GM23338 (cell line): ENCODE measurements at regions not wholly inside any gene's neighbourhood (a gene's known extent, or its start where the extent isn't known, plus 50 kb on each side); places are given as distances from the start of the nearest gene placed in this dataset.

Experiments used
- ATAC-seq: fragments of 200-7000 bp; cut with Tn5 transposase; 3 replicates; pipeline ENCODE4 v1.9.1; 2020
- DNase-seq: peaks from one replicate; pipeline ENCODE4 v3.0.0-alpha.2; 2015; ENCODE audit warnings: low spot score
- H2AFZ ChIP-seq: fragments of 200-600 bp; sonication (generic); 2 replicates; pipeline ENCODE4 v1.8.0; 2016; ENCODE audit warnings: antibody characterized with exemption, mild to moderate bottlenecking, moderate library complexity
- H3F3A ChIP-seq: fragments of 200-600 bp; sonication (generic); replicated peaks from 2 replicates; pipeline ENCODE4 v1.8.0; 2017; ENCODE audit warnings: antibody characterized with exemption, mixed run types, low read depth
- H3K27ac ChIP-seq: fragments of 200-600 bp; sonication (generic); 2 replicates; pipeline ENCODE4 v1.6.1; 2016; ENCODE audit warnings: low read depth
- H3K27me3 ChIP-seq: fragments of 200-600 bp; sonication (generic); 2 replicates; pipeline ENCODE4 v1.8.0; 2016; ENCODE audit warnings: mild to moderate bottlenecking, mixed run types, moderate library complexity; ENCODE audit not compliant: insufficient read depth
- H3K36me3 ChIP-seq: fragments of 200-600 bp; sonication (generic); 2 replicates; pipeline ENCODE4 v1.8.0; 2016; ENCODE audit warnings: mild to moderate bottlenecking; ENCODE audit not compliant: insufficient read depth
- H3K4me1 ChIP-seq: fragments of 200-600 bp; sonication (generic); 2 replicates; pipeline ENCODE4 v1.8.0; 2016; ENCODE audit warnings: mild to moderate bottlenecking, moderate library complexity; ENCODE audit not compliant: insufficient read depth
- H3K4me2 ChIP-seq: fragments of 200-600 bp; sonication (generic); 2 replicates; pipeline ENCODE4 v1.7.1; 2017; ENCODE audit warnings: mixed run types
- H3K4me3 ChIP-seq: fragments of 200-600 bp; sonication (generic); 2 replicates; pipeline ENCODE4 v1.6.1; 2016; ENCODE audit warnings: mixed run types
- H3K79me2 ChIP-seq: fragments of 200-600 bp; sonication (generic); replicated peaks from 2 replicates; pipeline ENCODE4 v1.8.0; 2017; ENCODE audit warnings: mild to moderate bottlenecking; ENCODE audit not compliant: insufficient read depth
- H3K9me2 ChIP-seq: fragments of 200-600 bp; sonication (generic); 2 replicates; pipeline ENCODE4 v1.8.0; 2017; ENCODE audit not compliant: insufficient read depth
- H4K20me1 ChIP-seq: fragments of 200-600 bp; sonication (generic); replicated peaks from 2 replicates; pipeline ENCODE4 v1.8.0; 2017; ENCODE audit warnings: mild to moderate bottlenecking; ENCODE audit not compliant: insufficient read depth
- H3K27ac Mint-ChIP-seq: 2 replicates; pipeline ENCODE4 v1.8.0; 2020; ENCODE audit warnings: inconsistent platforms, mild to moderate bottlenecking, moderate library complexity, mixed read lengths
- H3K27me3 Mint-ChIP-seq: 3 replicates; pipeline ENCODE4 v1.8.0; 2022; ENCODE audit warnings: low read depth, mild to moderate bottlenecking, moderate library complexity, mixed read lengths, inconsistent platforms; ENCODE audit not compliant: insufficient read depth, poor library complexity
- H3K36me3 Mint-ChIP-seq: 3 replicates; pipeline ENCODE4 v1.8.0; 2021; ENCODE audit warnings: low read depth, mild to moderate bottlenecking, inconsistent platforms, moderate library complexity, mixed read lengths
- H3K4me1 Mint-ChIP-seq: 3 replicates; pipeline ENCODE4 v1.8.0; 2020; ENCODE audit warnings: mild to moderate bottlenecking, inconsistent platforms, mixed read lengths
- H3K4me3 Mint-ChIP-seq: 3 replicates; pipeline ENCODE4 v1.8.0; 2021; ENCODE audit warnings: moderate library complexity, mild to moderate bottlenecking, inconsistent platforms, mixed read lengths
- H3K9me3 Mint-ChIP-seq: 3 replicates; pipeline ENCODE4 v1.8.0; 2020; ENCODE audit warnings: moderate library complexity, mild to moderate bottlenecking, inconsistent platforms, mixed read lengths
- CREB1 ChIP-seq: fragments of 250-450 bp; sonication (Bioruptor Pico); IDR thresholded peaks from 2 replicates; pipeline ENCODE4 v1.5.0; 2020; ENCODE audit warnings: low read depth, mild to moderate bottlenecking, moderate library complexity
- CTCF ChIP-seq, 2 experiments: fragments of 200-600 bp in 1 of 2; sonication (generic) in 1 of 2; conservative IDR thresholded peaks; 2 replicates each; pipeline versions ENCODE4 v1.5.1 to v1.6.1; 2016 to 2017; ENCODE audit warnings: antibody characterized with exemption in 2 of 2, low read depth in 2 of 2, mild to moderate bottlenecking in 2 of 2, moderate library complexity in 1 of 2
- ETS1 ChIP-seq: IDR thresholded peaks from 2 replicates; pipeline ENCODE4 v1.6.1; 2016; ENCODE audit warnings: antibody characterized with exemption
- EZH2 ChIP-seq: fragments of 200-600 bp; sonication (generic); IDR thresholded peaks from one replicate; pipeline ENCODE4 v1.8.0; 2017; ENCODE audit warnings: antibody characterized with exemption, mild to moderate bottlenecking, low read depth; ENCODE audit not compliant: unreplicated experiment
- EZH2phosphoT487 ChIP-seq: fragments of 200-600 bp; sonication (generic); IDR thresholded peaks from one replicate; pipeline ENCODE4 v1.8.1; 2018; ENCODE audit warnings: antibody characterized with exemption; ENCODE audit not compliant: unreplicated experiment
- NANOG ChIP-seq: IDR thresholded peaks from 2 replicates; pipeline ENCODE4 v1.6.1; 2016; ENCODE audit warnings: antibody characterized with exemption, borderline replicate concordance
- POLR2AphosphoS5 ChIP-seq: IDR thresholded peaks from 2 replicates; pipeline ENCODE4 v1.6.1; 2016; ENCODE audit warnings: antibody characterized with exemption, low read depth
- STAT1 ChIP-seq: IDR thresholded peaks from one replicate; pipeline ENCODE4 v1.6.1; 2016; ENCODE audit warnings: antibody characterized with exemption; ENCODE audit not compliant: unreplicated experiment
- ZNF114 ChIP-seq: fragments of 250-450 bp; sonication (Bioruptor Pico); IDR thresholded peaks from 2 replicates; pipeline ENCODE4 v1.5.0; 2020; ENCODE audit warnings: mild to moderate bottlenecking, moderate library complexity
- ZNF331 ChIP-seq: fragments of 250-450 bp; sonication (Bioruptor Pico); IDR thresholded peaks from 2 replicates; pipeline ENCODE4 v1.5.0; 2020; ENCODE audit warnings: low read depth, mild to moderate bottlenecking, moderate library complexity
- TF ChIP-seq, protein P1 (sequence below): IDR thresholded peaks from one replicate; pipeline ENCODE4 v1.6.1; 2018; ENCODE audit warnings: antibody characterized with exemption; ENCODE audit not compliant: unreplicated experiment

GRCh38 chr7:8932751-8933150 is 499.3 kb downstream of the NXPH1 start:
- H3K27ac ChIP-seq, result peak overlapping the region; percentile 13; the same call in 1 of the 2 replicates
- H2AFZ ChIP-seq, result no peak overlapping the region
- no peak for TF ChIP-seq ETS1
- TF ChIP-seq CTCF (conservative IDR thresholded peaks at IDR 0.05; ENCODE audit: low read depth in 2 of 2), result no peak
- TF ChIP-seq POLR2AphosphoS5, result no peak
- no peak for TF ChIP-seq EZH2phosphoT487
- TF ChIP-seq, protein P1, sequence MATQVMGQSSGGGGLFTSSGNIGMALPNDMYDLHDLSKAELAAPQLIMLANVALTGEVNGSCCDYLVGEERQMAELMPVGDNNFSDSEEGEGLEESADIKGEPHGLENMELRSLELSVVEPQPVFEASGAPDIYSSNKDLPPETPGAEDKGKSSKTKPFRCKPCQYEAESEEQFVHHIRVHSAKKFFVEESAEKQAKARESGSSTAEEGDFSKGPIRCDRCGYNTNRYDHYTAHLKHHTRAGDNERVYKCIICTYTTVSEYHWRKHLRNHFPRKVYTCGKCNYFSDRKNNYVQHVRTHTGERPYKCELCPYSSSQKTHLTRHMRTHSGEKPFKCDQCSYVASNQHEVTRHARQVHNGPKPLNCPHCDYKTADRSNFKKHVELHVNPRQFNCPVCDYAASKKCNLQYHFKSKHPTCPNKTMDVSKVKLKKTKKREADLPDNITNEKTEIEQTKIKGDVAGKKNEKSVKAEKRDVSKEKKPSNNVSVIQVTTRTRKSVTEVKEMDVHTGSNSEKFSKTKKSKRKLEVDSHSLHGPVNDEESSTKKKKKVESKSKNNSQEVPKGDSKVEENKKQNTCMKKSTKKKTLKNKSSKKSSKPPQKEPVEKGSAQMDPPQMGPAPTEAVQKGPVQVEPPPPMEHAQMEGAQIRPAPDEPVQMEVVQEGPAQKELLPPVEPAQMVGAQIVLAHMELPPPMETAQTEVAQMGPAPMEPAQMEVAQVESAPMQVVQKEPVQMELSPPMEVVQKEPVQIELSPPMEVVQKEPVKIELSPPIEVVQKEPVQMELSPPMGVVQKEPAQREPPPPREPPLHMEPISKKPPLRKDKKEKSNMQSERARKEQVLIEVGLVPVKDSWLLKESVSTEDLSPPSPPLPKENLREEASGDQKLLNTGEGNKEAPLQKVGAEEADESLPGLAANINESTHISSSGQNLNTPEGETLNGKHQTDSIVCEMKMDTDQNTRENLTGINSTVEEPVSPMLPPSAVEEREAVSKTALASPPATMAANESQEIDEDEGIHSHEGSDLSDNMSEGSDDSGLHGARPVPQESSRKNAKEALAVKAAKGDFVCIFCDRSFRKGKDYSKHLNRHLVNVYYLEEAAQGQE, result no peak
- TF ChIP-seq ZNF114 (CRISPR knock-in tag), result no peak
- no peak for TF ChIP-seq CREB1 (CRISPR knock-in tag)
- no peak for TF ChIP-seq ZNF331 (CRISPR knock-in tag)
- no peak for TF ChIP-seq EZH2
- no peak for TF ChIP-seq STAT1
- no peak for TF ChIP-seq NANOG
- no peaks in the 10 kb centered on the region for H3F3A ChIP-seq
- Mint-ChIP-seq H3K4me3 (no peak overlapping the region), H3K27me3 (no peaks in the 10 kb centered on the region), H3K9me3 (no peaks in the 10 kb centered on the region), H3K27ac (no peak overlapping the region), H3K36me3 (no peaks in the 10 kb centered on the region), H3K4me1 (peaks cover 3% of the 10 kb centered on the region; the same call in 1 of the 3 replicates)
- ATAC-seq (no peak), DNase-seq (no peak)
- H4K20me1 ChIP-seq, result no peaks in the 10 kb centered on the region
- H3K4me3 ChIP-seq, result no peak overlapping the region
- H3K36me3 ChIP-seq, result no peaks in the 10 kb centered on the region
- peaks cover 14% of the 10 kb centered on the region for H3K9me2 ChIP-seq
- peak overlapping the region; percentile 30; the same call in 1 of the 2 replicates for H3K4me2 ChIP-seq
- no peaks in the 10 kb centered on the region for H3K27me3 ChIP-seq
- peaks cover 10% of the 10 kb centered on the region for H3K4me1 ChIP-seq
- H3K79me2 ChIP-seq, result no peaks in the 10 kb centered on the region
